SK-N-SH (cell line): ENCODE measurements at regions not wholly inside any gene's neighbourhood (a gene's known extent, or its start where the extent isn't known, plus 50 kb on each side); places are given as distances from the start of the nearest gene placed in this dataset.

Experiments used
- CTCF ChIA-PET: fragments of 300-600, 350-600 bp; formaldehyde crosslinking; extraction: SDS; loops from one replicate; lab custom pipeline; 2021; lab: Yijun Ruan, JAX
- POLR2A ChIA-PET: fragments of 350-600 bp; sonication (Branson Sonifier 250); formaldehyde crosslinking; extraction: SDS; loops from one replicate; lab custom pipeline; 2020; ENCODE audit warnings: antibody characterized with exemption, inconsistent platforms; lab: Yijun Ruan, JAX
- DNase-seq: peaks from one replicate; pipeline ENCODE4 v3.0.0; 2012
- H2AFZ ChIP-seq: fragments of 200-600 bp; sonication (generic); 2 replicates; pipeline ENCODE4 v1.8.1; 2016; ENCODE audit warnings: antibody characterized with exemption, mild to moderate bottlenecking, low read depth
- H3F3A ChIP-seq: fragments of 200-600 bp; sonication (generic); replicated peaks from 2 replicates; pipeline ENCODE3; 2016; ENCODE audit warnings: antibody characterized with exemption, mild to moderate bottlenecking; ENCODE audit not compliant: insufficient read depth
- H3K27ac ChIP-seq, 2 experiments: fragments of 200-500 bp in 1 of 2; fragments of 200-600 bp in 1 of 2; sonication (Bioruptor generic) in 1 of 2; sonication (generic), shearing (Covaris generic) in 1 of 2; 2 replicates each; pipeline versions ENCODE4 v1.5.1 to v1.6.1; 2014 to 2016; ENCODE audit warnings: low read depth in 2 of 2, inconsistent platforms in 1 of 2, low read length in 1 of 2, mild to moderate bottlenecking in 1 of 2, mixed read lengths in 1 of 2
- H3K27me3 ChIP-seq: fragments of 200-600 bp; sonication (generic), shearing (Covaris generic); 2 replicates; pipeline ENCODE4 v1.6.1; 2016; ENCODE audit warnings: mixed run types; ENCODE audit not compliant: insufficient read depth
- H3K36me3 ChIP-seq, 2 experiments: fragments of 200-500 bp in 1 of 2; fragments of 200-600 bp in 1 of 2; sonication (Bioruptor generic) in 1 of 2; sonication (generic) in 1 of 2; replicated peaks in 1 of 2; 2 replicates each; pipeline versions ENCODE3 to v1.5.1; 2014 to 2016; ENCODE audit warnings: low read length in 1 of 2, mild to moderate bottlenecking in 1 of 2; ENCODE audit not compliant: insufficient read depth in 2 of 2, control insufficient read depth in 1 of 2
- H3K4me1 ChIP-seq, 2 experiments: fragments of 200-500 bp in 1 of 2; fragments of 200-600 bp in 1 of 2; sonication (Bioruptor generic) in 1 of 2; sonication (generic), shearing (Covaris generic) in 1 of 2; 2 replicates each; pipeline versions ENCODE4 v1.5.1 to v1.6.1; 2014 to 2016; ENCODE audit warnings: low read depth in 1 of 2, low read length in 1 of 2, mixed run types in 1 of 2; ENCODE audit not compliant: insufficient read depth in 2 of 2, control insufficient read depth in 1 of 2
- H3K4me2 ChIP-seq: fragments of 200-600 bp; sonication (generic), shearing (Covaris generic); 2 replicates; pipeline ENCODE4 v1.6.1; 2017; ENCODE audit warnings: mixed run types
- H3K4me3 ChIP-seq, 2 experiments: fragments of 200-500 bp in 1 of 2; fragments of 200-600 bp in 1 of 2; sonication (Bioruptor generic) in 1 of 2; sonication (generic), shearing (Covaris generic) in 1 of 2; 2 replicates each; pipeline versions ENCODE4 v1.5.1 to v1.8.1; 2014 to 2016; ENCODE audit warnings: low read depth in 2 of 2, inconsistent platforms in 1 of 2, low read length in 1 of 2, mild to moderate bottlenecking in 1 of 2, mixed read lengths in 1 of 2, moderate library complexity in 1 of 2
- H3K79me2 ChIP-seq: fragments of 200-600 bp; sonication (generic); 2 replicates; pipeline ENCODE4 v1.8.1; 2017; ENCODE audit warnings: mild to moderate bottlenecking; ENCODE audit not compliant: insufficient read depth
- H3K9ac ChIP-seq: fragments of 200-600 bp; sonication (generic); 2 replicates; pipeline ENCODE4 v1.6.1; 2017; ENCODE audit warnings: mixed run types
- H3K9me2 ChIP-seq: fragments of 200-600 bp; sonication (generic); 2 replicates; pipeline ENCODE4 v1.6.1; 2017; ENCODE audit warnings: mixed run types
- H3K9me3 ChIP-seq: fragments of 200-600 bp; sonication (generic); 2 replicates; pipeline ENCODE4 v1.6.1; 2017; ENCODE audit warnings: mixed run types, mild to moderate bottlenecking, moderate library complexity
- H4K20me1 ChIP-seq: fragments of 200-600 bp; sonication (generic); 2 replicates; pipeline ENCODE4 v1.6.1; 2017; ENCODE audit warnings: mild to moderate bottlenecking, mixed run types; ENCODE audit not compliant: insufficient read depth
- EP300 ChIP-seq, 2 experiments: IDR thresholded peaks; 2 replicates each; pipeline versions ENCODE4 v1.4.0 to v1.6.1; 2012; ENCODE audit warnings: borderline replicate concordance in 1 of 2, low read depth in 1 of 2, low read length in 1 of 2
- FOSL2 ChIP-seq: IDR thresholded peaks from 2 replicates; pipeline ENCODE4 v1.4.0; 2012; ENCODE audit warnings: low read depth, mild to moderate bottlenecking, moderate library complexity, borderline replicate concordance
- FOXM1 ChIP-seq: IDR thresholded peaks from 2 replicates; pipeline ENCODE4 v1.4.0; 2012; ENCODE audit warnings: low read depth, mild to moderate bottlenecking
- GATA2 ChIP-seq: sonication (generic); formaldehyde crosslinking; IDR thresholded peaks from 2 replicates; pipeline ENCODE4 v1.5.0; 2020; ENCODE audit warnings: mild to moderate bottlenecking, missing genetic modification reagents
- IRF3 ChIP-seq: fragments of 150-350 bp; IDR thresholded peaks from 2 replicates; pipeline ENCODE4 v1.6.1; 2016; ENCODE audit warnings: mild to moderate bottlenecking, low read depth, low read length
- NRF1 ChIP-seq: IDR thresholded peaks from 2 replicates; pipeline ENCODE4 v1.6.1; 2012; ENCODE audit warnings: low read depth, mild to moderate bottlenecking, low read length
- PBX3 ChIP-seq: IDR thresholded peaks from 2 replicates; pipeline ENCODE4; 2012
- SMC3 ChIP-seq: IDR thresholded peaks from 2 replicates; pipeline ENCODE4 v1.6.1; 2012; ENCODE audit warnings: low read depth, low read length, improper control_type of control experiment
- USF1 ChIP-seq: IDR thresholded peaks from 2 replicates; pipeline ENCODE4 v1.4.0; 2012; ENCODE audit warnings: low read depth, borderline replicate concordance
- YY1 ChIP-seq: IDR thresholded peaks from 2 replicates; pipeline ENCODE4 v1.4.0; 2012; ENCODE audit warnings: low read depth, mild to moderate bottlenecking
- WGBS: methylation state at CpG from one replicate; pipeline ENCODE4 v1.1.6; 2017; ENCODE audit warnings: low lambda C conversion rate; 5-methylcytosine and 5-hydroxymethylcytosine counted together
- TF ChIP-seq, protein P1 (sequence below): IDR thresholded peaks from 2 replicates; pipeline ENCODE4 v1.4.0; 2012; ENCODE audit warnings: low read depth, borderline replicate concordance
- TF ChIP-seq, protein P2 (sequence below): IDR thresholded peaks from 2 replicates; pipeline ENCODE4 v1.6.1; 2012; ENCODE audit warnings: mild to moderate bottlenecking, low read depth, low read length, moderate library complexity
- TF ChIP-seq, protein P3 (sequence below): fragments of 200-600 bp; sonication (generic); IDR thresholded peaks from 2 replicates; pipeline ENCODE4 v1.6.1; 2017; ENCODE audit warnings: antibody characterized with exemption, mild to moderate bottlenecking, moderate library complexity
- TF ChIP-seq, protein P4 (sequence below): IDR thresholded peaks from 2 replicates; pipeline ENCODE4 v1.4.0; 2012; ENCODE audit warnings: low read depth

GRCh38 chr20:20903773-20904500 lies 191.5 kb upstream of the RALGAPA2 start:
- Histone ChIP-seq H3K4me3 (no peak overlapping the region), H3K9ac (no peak overlapping the region), H3K4me2 (no peak overlapping the region), H4K20me1 (no peaks in the 10 kb centered on the region), H3K9me3 (no peaks in the 10 kb centered on the region), H3K36me3 (no peaks in the 10 kb centered on the region), H2AFZ (no peak overlapping the region), H3K79me2 (no peaks in the 10 kb centered on the region), H3K9me2 (no peaks in the 10 kb centered on the region), H3K27ac (no peak overlapping the region), H3K27me3 (peaks cover 6% of the 10 kb centered on the region; the same call in 1 of the 2 replicates), H3F3A (no peaks in the 10 kb centered on the region), H3K4me1 (no peaks in the 10 kb centered on the region)
- ChIA-PET POLR2A (no interaction called here), CTCF (interaction anchor here (1.8 kb wide), 1 partner anchor 44 kb away, joined by 7 read pairs; no protein-coding TSS in a partner anchor)
- WGBS = 0% methylated on average over 2 of the region's 2 CpGs
- TF ChIP-seq, protein P1, sequence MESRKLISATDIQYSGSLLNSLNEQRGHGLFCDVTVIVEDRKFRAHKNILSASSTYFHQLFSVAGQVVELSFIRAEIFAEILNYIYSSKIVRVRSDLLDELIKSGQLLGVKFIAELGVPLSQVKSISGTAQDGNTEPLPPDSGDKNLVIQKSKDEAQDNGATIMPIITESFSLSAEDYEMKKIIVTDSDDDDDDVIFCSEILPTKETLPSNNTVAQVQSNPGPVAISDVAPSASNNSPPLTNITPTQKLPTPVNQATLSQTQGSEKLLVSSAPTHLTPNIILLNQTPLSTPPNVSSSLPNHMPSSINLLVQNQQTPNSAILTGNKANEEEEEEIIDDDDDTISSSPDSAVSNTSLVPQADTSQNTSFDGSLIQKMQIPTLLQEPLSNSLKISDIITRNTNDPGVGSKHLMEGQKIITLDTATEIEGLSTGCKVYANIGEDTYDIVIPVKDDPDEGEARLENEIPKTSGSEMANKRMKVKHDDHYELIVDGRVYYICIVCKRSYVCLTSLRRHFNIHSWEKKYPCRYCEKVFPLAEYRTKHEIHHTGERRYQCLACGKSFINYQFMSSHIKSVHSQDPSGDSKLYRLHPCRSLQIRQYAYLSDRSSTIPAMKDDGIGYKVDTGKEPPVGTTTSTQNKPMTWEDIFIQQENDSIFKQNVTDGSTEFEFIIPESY = no peak
- no peak for TF ChIP-seq USF1
- DNase-seq = no peak

- H2AFZ ChIP-seq = no peak overlapping the region
Observed at GRCh38 chr20:20897922-20898321, 185.5 kb upstream of the RALGAPA2 start.

More at GRCh38 chr20:20897922-20898321, 185.5 kb upstream of the RALGAPA2 start:
- WGBS = 2% methylated on average over 4 of the region's 4 CpGs
- Histone ChIP-seq H4K20me1 (no peaks in the 10 kb centered on the region), H3K4me1 (no peaks in the 10 kb centered on the region), H3K9me3 (no peaks in the 10 kb centered on the region), H3K4me2 (no peak overlapping the region), H3K36me3 (no peaks in the 10 kb centered on the region), H3K27me3 (peaks cover 17% of the 10 kb centered on the region; the same call in 1 of the 2 replicates), H3K27ac (no peak overlapping the region), H3K4me3 (no peak overlapping the region), H3K9me2 (no peaks in the 10 kb centered on the region), H3K9ac (no peak overlapping the region), H3K79me2 (no peaks in the 10 kb centered on the region), H3F3A (no peaks in the 10 kb centered on the region)
- TF ChIP-seq IRF3 (no peak), FOXM1 (no peak), GATA2 (CRISPR knock-in tag) (no peak), FOSL2 (no peak), SMC3 (no peak), EP300 (IDR thresholded peaks at IDR 0.05; ENCODE audit: borderline replicate concordance in 1 of 2, low read depth in 1 of 2, low read length in 1 of 2) (no peak), PBX3 (no peak), YY1 (no peak), NRF1 (no peak)
- TF ChIP-seq, protein P2, sequence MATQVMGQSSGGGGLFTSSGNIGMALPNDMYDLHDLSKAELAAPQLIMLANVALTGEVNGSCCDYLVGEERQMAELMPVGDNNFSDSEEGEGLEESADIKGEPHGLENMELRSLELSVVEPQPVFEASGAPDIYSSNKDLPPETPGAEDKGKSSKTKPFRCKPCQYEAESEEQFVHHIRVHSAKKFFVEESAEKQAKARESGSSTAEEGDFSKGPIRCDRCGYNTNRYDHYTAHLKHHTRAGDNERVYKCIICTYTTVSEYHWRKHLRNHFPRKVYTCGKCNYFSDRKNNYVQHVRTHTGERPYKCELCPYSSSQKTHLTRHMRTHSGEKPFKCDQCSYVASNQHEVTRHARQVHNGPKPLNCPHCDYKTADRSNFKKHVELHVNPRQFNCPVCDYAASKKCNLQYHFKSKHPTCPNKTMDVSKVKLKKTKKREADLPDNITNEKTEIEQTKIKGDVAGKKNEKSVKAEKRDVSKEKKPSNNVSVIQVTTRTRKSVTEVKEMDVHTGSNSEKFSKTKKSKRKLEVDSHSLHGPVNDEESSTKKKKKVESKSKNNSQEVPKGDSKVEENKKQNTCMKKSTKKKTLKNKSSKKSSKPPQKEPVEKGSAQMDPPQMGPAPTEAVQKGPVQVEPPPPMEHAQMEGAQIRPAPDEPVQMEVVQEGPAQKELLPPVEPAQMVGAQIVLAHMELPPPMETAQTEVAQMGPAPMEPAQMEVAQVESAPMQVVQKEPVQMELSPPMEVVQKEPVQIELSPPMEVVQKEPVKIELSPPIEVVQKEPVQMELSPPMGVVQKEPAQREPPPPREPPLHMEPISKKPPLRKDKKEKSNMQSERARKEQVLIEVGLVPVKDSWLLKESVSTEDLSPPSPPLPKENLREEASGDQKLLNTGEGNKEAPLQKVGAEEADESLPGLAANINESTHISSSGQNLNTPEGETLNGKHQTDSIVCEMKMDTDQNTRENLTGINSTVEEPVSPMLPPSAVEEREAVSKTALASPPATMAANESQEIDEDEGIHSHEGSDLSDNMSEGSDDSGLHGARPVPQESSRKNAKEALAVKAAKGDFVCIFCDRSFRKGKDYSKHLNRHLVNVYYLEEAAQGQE = no peak
- TF ChIP-seq, protein P3, sequence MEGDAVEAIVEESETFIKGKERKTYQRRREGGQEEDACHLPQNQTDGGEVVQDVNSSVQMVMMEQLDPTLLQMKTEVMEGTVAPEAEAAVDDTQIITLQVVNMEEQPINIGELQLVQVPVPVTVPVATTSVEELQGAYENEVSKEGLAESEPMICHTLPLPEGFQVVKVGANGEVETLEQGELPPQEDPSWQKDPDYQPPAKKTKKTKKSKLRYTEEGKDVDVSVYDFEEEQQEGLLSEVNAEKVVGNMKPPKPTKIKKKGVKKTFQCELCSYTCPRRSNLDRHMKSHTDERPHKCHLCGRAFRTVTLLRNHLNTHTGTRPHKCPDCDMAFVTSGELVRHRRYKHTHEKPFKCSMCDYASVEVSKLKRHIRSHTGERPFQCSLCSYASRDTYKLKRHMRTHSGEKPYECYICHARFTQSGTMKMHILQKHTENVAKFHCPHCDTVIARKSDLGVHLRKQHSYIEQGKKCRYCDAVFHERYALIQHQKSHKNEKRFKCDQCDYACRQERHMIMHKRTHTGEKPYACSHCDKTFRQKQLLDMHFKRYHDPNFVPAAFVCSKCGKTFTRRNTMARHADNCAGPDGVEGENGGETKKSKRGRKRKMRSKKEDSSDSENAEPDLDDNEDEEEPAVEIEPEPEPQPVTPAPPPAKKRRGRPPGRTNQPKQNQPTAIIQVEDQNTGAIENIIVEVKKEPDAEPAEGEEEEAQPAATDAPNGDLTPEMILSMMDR = no peak
- TF ChIP-seq, protein P4, sequence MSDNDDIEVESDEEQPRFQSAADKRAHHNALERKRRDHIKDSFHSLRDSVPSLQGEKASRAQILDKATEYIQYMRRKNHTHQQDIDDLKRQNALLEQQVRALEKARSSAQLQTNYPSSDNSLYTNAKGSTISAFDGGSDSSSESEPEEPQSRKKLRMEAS = no peak
- no peak for DNase-seq
- ChIA-PET CTCF (interaction anchor here (1.3 kb wide), 1 partner anchor 38 kb away, joined by 6 read pairs; no protein-coding TSS in a partner anchor), POLR2A (no interaction called here)
